ENCODE measurements at regions not wholly inside any gene's neighbourhood (a gene's known extent, or its start where the extent isn't known, plus 50 kb on each side); places are given as distances from the start of the nearest gene placed in this dataset.

DNA sequence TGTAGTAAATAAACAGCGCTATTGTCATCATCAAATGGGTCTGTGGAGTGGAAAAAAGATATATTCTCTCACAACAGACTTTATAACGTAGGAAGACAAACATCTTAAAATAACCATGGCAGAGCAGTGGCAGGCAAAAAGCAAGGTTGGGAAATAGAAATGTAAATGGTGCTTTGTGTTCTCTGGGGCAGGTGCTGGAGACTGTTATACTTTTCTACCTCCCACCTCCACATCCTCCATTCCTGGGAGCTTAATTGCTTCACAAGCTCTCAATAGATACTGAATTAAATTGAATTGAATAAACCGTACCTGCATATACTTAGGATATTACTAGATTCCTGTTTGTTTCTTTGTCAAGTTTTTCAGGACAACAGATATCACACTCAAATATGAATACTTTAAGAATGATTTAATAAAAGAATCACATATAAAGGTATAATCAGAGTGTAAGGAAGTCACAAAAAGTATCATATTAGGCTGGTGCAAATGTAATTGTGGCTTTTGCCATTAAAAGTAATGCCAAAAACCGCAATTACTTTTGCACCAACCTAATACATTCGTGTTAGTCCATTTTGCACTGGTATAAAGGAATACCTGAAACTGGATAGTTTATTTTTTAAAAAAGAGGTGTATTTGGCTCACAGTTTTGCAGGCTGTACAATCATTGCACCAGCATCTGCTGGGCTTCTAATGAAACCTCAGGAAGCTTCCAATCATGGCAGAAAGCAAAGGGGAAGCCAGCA, 367.3 kb downstream of the GRIA2 start:
- TF ChIP-seq, protein P1, sequence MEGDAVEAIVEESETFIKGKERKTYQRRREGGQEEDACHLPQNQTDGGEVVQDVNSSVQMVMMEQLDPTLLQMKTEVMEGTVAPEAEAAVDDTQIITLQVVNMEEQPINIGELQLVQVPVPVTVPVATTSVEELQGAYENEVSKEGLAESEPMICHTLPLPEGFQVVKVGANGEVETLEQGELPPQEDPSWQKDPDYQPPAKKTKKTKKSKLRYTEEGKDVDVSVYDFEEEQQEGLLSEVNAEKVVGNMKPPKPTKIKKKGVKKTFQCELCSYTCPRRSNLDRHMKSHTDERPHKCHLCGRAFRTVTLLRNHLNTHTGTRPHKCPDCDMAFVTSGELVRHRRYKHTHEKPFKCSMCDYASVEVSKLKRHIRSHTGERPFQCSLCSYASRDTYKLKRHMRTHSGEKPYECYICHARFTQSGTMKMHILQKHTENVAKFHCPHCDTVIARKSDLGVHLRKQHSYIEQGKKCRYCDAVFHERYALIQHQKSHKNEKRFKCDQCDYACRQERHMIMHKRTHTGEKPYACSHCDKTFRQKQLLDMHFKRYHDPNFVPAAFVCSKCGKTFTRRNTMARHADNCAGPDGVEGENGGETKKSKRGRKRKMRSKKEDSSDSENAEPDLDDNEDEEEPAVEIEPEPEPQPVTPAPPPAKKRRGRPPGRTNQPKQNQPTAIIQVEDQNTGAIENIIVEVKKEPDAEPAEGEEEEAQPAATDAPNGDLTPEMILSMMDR (IDR thresholded peaks at IDR 0.05; ENCODE audit: insufficient read depth, low read length, poor library complexity, severe bottlenecking) = no peak
- Histone ChIP-seq H3K36me3 (ENCODE audit: control insufficient read depth, insufficient read depth, low read length) (no peaks in the 10 kb centered on the region), H3K27me3 (replicated peaks; ENCODE audit: control insufficient read depth, insufficient read depth, low read length) (no peaks in the 10 kb centered on the region), H3K4me3 (replicated peaks; ENCODE audit: low read depth, low read length) (no peak overlapping the region)
- no peak for DNase-seq (ENCODE audit: extremely low read depth, insufficient read length)

DNA sequence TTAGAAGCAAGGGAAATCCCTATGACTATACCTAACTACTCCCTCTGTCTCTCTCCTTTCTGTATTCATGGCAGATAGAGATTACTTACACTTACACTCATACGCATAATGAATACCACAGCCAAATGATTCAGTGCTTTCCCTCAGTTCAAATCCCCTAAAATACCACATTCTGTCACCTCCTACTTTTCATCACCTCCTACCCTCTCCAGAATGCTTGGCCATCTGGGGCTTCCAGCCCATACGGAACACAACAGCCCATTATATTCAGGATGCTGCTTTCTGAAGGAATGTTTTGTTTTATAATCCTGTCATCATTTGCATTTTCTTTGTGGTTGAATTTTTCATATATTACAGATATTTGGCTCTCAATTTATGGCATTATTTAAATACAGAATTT, 361.6 kb downstream of the GRIA2 start:
- TF ChIP-seq, protein P1 (IDR thresholded peaks at IDR 0.05; ENCODE audit: insufficient read depth, low read length, poor library complexity, severe bottlenecking) = no peak
- H3K27me3 ChIP-seq (replicated peaks; ENCODE audit: control insufficient read depth, insufficient read depth, low read length) = no peaks in the 10 kb centered on the region
- no peaks in the 10 kb centered on the region for H3K36me3 ChIP-seq (ENCODE audit: control insufficient read depth, insufficient read depth, low read length)
- H3K4me3 ChIP-seq (replicated peaks; ENCODE audit: low read depth, low read length) = no peak overlapping the region
- no peak for DNase-seq (ENCODE audit: extremely low read depth, insufficient read length)

GRCh38 chr4:157576671-157577217, 356.2 kb downstream of the GRIA2 start:
- Histone ChIP-seq H3K36me3 (ENCODE audit: control insufficient read depth, insufficient read depth, low read length) (no peaks in the 10 kb centered on the region), H3K27me3 (replicated peaks; ENCODE audit: control insufficient read depth, insufficient read depth, low read length) (no peaks in the 10 kb centered on the region), H3K4me3 (replicated peaks; ENCODE audit: low read depth, low read length) (no peak overlapping the region)
- DNase-seq (ENCODE audit: extremely low read depth, insufficient read length) = no peak
- TF ChIP-seq, protein P1 (IDR thresholded peaks at IDR 0.05; ENCODE audit: insufficient read depth, low read length, poor library complexity, severe bottlenecking) = no peak

- Histone ChIP-seq H3K36me3 (ENCODE audit: control insufficient read depth, insufficient read depth, low read length) (no peaks in the 10 kb centered on the region), H3K4me3 (replicated peaks; ENCODE audit: low read depth, low read length) (no peak overlapping the region), H3K27me3 (replicated peaks; ENCODE audit: control insufficient read depth, insufficient read depth, low read length) (no peaks in the 10 kb centered on the region)
- no peak for DNase-seq (ENCODE audit: extremely low read depth, insufficient read length)
- TF ChIP-seq, protein P1 (IDR thresholded peaks at IDR 0.05; ENCODE audit: insufficient read depth, low read length, poor library complexity, severe bottlenecking) = no peak
Observed at GRCh38 chr4:157575339-157575738, 354.8 kb downstream of the GRIA2 start.

DNA sequence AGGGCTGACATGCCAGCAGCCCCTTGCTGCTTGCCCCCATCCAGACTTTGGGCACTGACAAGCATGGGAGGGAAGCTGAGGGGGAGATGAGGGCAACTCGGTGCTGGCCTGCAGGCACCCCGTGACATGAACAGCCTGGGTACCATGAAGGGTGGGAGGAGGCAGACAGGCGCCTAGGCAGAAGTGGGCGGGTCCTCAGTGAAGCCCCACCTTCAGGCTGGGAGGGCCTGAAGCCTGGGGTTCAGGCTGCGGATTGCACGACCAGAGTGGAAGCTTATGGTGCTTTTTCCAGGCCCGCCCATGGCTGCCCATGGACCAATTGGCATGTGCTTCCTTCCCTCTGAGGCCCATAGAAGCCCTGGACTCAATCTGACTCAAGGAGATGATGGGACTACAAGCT, 354.1 kb downstream of the GRIA2 start:
- TF ChIP-seq, protein P1 (IDR thresholded peaks at IDR 0.05; ENCODE audit: insufficient read depth, low read length, poor library complexity, severe bottlenecking) = no peak
- H3K36me3 ChIP-seq (ENCODE audit: control insufficient read depth, insufficient read depth, low read length) = no peaks in the 10 kb centered on the region
- no peak for DNase-seq (ENCODE audit: extremely low read depth, insufficient read length)
- no peaks in the 10 kb centered on the region for H3K27me3 ChIP-seq (replicated peaks; ENCODE audit: control insufficient read depth, insufficient read depth, low read length)
- no peak overlapping the region for H3K4me3 ChIP-seq (replicated peaks; ENCODE audit: low read depth, low read length)
